Mesenchymal stem cell (in vitro differentiated cells and primary cell): ENCODE measurements at regions not wholly inside any gene's neighbourhood (a gene's known extent, or its start where the extent isn't known, plus 50 kb on each side); places are given as distances from the start of the nearest gene placed in this dataset.
"Not testable (repeated sequence)": the region's sequence is repeated elsewhere in the genome, so short reads cannot be mapped to it uniquely, and the experiment has no call there.

ENCODE experiments used
- DNase-seq: peaks from one replicate; pipeline ENCODE4 v3.0.0-alpha.2; 2013
- H2AFZ ChIP-seq: one replicate; pipeline ENCODE4 v1.6.1; 2013; ENCODE audit warnings: low read depth, mild to moderate bottlenecking, control low read depth, inconsistent platforms, low read length, moderate library complexity
- H2AK5ac ChIP-seq: 2 replicates; pipeline ENCODE4 v1.6.1; 2013; ENCODE audit warnings: low read length, moderate library complexity, mild to moderate bottlenecking, inconsistent platforms; ENCODE audit not compliant: severe bottlenecking
- H2BK120ac ChIP-seq: one replicate; pipeline ENCODE4 v1.6.1; 2013; ENCODE audit warnings: low read depth, mild to moderate bottlenecking, inconsistent platforms, low read length, moderate library complexity
- H2BK12ac ChIP-seq, 2 experiments: one replicate each; pipeline ENCODE4 v1.6.1; 2013; ENCODE audit warnings: inconsistent platforms in 2 of 2, low read length in 2 of 2, mild to moderate bottlenecking in 2 of 2, moderate library complexity in 2 of 2, control low read depth in 1 of 2
- H2BK15ac ChIP-seq: one replicate; pipeline ENCODE4 v1.6.1; 2013; ENCODE audit warnings: mild to moderate bottlenecking, low read depth, inconsistent platforms; ENCODE audit not compliant: poor library complexity, severe bottlenecking
- H2BK5ac ChIP-seq: 2 replicates; pipeline ENCODE4 v1.6.1; 2013; ENCODE audit warnings: low read depth, mild to moderate bottlenecking, low read length, control low read depth, inconsistent platforms; ENCODE audit not compliant: poor library complexity, severe bottlenecking
- H3K14ac ChIP-seq, 2 experiments: one replicate each; pipeline ENCODE4 v1.6.1; 2013; ENCODE audit warnings: inconsistent platforms in 2 of 2, low read length in 2 of 2, control low read depth in 1 of 2, mild to moderate bottlenecking in 1 of 2, moderate library complexity in 1 of 2
- H3K18ac ChIP-seq, 2 experiments: one replicate each; pipeline ENCODE4 v1.6.1; 2013; ENCODE audit warnings: inconsistent platforms in 2 of 2, low read length in 2 of 2, control low read depth in 1 of 2, low read depth in 1 of 2, mild to moderate bottlenecking in 1 of 2
- H3K23ac ChIP-seq, 2 experiments: one replicate each; pipeline ENCODE4 v1.6.1; 2013; ENCODE audit warnings: inconsistent platforms in 2 of 2, low read length in 2 of 2, mild to moderate bottlenecking in 2 of 2, moderate library complexity in 2 of 2, control low read depth in 1 of 2
- H3K27ac ChIP-seq: 2 replicates; pipeline ENCODE4 v1.5.1; 2013; ENCODE audit warnings: mild to moderate bottlenecking, moderate library complexity, low read length, control low read depth, inconsistent platforms; ENCODE audit not compliant: poor library complexity, severe bottlenecking
- H3K27me3 ChIP-seq, 2 experiments: 2 replicates each; pipeline versions ENCODE4 v1.6.1 to v1.7.0; 2013; ENCODE audit warnings: low read length in 2 of 2, mild to moderate bottlenecking in 2 of 2, moderate library complexity in 2 of 2, control low read depth in 1 of 2, inconsistent platforms in 1 of 2; ENCODE audit not compliant: control insufficient read depth in 1 of 2, insufficient read depth in 1 of 2
- H3K36me3 ChIP-seq, 2 experiments: 2 replicates each; pipeline versions ENCODE4 v1.6.1 to v1.7.0; 2013; ENCODE audit warnings: low read length in 2 of 2, control low read depth in 1 of 2, inconsistent platforms in 1 of 2, low read depth in 1 of 2, mild to moderate bottlenecking in 1 of 2; ENCODE audit not compliant: insufficient read depth in 2 of 2, control insufficient read depth in 1 of 2
- H3K4ac ChIP-seq, 2 experiments: one replicate each; pipeline ENCODE4 v1.6.1; 2013; ENCODE audit warnings: inconsistent platforms in 2 of 2, low read length in 2 of 2, mild to moderate bottlenecking in 2 of 2, moderate library complexity in 2 of 2, control low read depth in 1 of 2, low read depth in 1 of 2
- H3K4me1 ChIP-seq: 2 replicates; pipeline ENCODE4 v1.6.1; 2013; ENCODE audit warnings: low read depth, low read length, control low read depth; ENCODE audit not compliant: control insufficient read depth, insufficient read depth
- H3K4me2 ChIP-seq: 2 replicates; pipeline ENCODE4 v1.6.1; 2013; ENCODE audit warnings: low read length, mild to moderate bottlenecking, inconsistent platforms; ENCODE audit not compliant: poor library complexity, severe bottlenecking
- H3K4me3 ChIP-seq, 2 experiments: 2 replicates each; pipeline versions ENCODE4 v1.5.1 to v1.7.0; 2013; ENCODE audit warnings: low read length in 2 of 2, mild to moderate bottlenecking in 2 of 2, control low read depth in 1 of 2, low read depth in 1 of 2; ENCODE audit not compliant: insufficient read depth in 1 of 2
- H3K79me1 ChIP-seq: replicated peaks from 2 replicates; pipeline ENCODE4 v1.6.1; 2013; ENCODE audit warnings: mild to moderate bottlenecking, control low read depth, low read length, inconsistent platforms; ENCODE audit not compliant: poor library complexity, severe bottlenecking
- H3K9ac ChIP-seq: 2 replicates; pipeline ENCODE4 v1.7.0; 2013; ENCODE audit warnings: mild to moderate bottlenecking, low read length, moderate library complexity
- H3K9me3 ChIP-seq: 2 replicates; pipeline ENCODE4 v1.7.0; 2013; ENCODE audit warnings: mild to moderate bottlenecking, low read length; ENCODE audit not compliant: control insufficient read depth
- H4K8ac ChIP-seq: one replicate; pipeline ENCODE4 v1.6.1; 2013; ENCODE audit warnings: inconsistent platforms, mild to moderate bottlenecking, low read length, moderate library complexity
- H4K91ac ChIP-seq: one replicate; pipeline ENCODE4 v1.6.1; 2013; ENCODE audit warnings: mild to moderate bottlenecking, low read length, inconsistent platforms
- WGBS: methylation state at CpG from one replicate; pipeline ENCODE4 v1.1.7; 2013; ENCODE audit warnings: mixed read lengths; 5-methylcytosine and 5-hydroxymethylcytosine counted together

DNA sequence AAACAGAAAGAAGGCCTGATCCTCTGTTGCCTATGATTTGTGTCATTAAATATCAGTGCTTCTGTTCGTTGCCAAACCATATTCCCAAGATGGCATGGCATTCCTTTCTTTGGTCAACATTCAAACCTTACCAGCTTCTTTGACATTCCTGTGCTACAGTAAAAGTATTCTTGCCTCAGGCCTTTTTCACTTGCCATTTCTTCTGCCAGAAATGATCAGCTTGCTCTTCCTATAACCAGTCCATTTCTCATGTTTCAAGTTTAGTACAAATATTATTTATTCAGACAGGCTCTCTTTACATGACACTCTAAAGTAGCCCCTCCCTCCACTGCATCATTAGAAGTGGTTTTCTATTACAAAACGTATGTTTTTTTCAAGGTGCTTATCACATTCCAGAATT lies 278.3 kb downstream of the KCNJ2 start:
- Histone ChIP-seq H3K4ac (no peak overlapping the region), H3K18ac (no peak overlapping the region)
- WGBS, result 80% methylated on average over 1 of the region's 2 CpGs

DNA sequence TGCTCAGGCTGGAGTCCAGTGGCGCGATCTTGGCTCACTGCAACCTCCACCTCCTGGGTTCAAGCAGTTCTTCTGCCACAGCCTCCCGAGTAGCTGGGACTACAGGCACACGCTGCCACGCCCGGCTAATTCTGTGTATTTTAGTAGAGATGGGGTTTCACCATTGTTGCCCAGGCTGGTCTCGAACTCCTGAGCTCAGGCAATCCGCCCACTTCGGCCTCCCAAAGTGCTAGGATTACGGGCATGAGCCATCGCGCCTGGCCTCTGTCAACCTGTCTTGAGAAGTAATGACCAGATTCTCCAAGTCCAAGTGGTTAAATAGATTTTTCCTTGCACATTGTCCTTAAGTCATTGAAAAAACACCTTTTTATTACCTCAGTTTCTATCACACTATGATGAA lies 283.7 kb downstream of the KCNJ2 start:
- not testable (repeated sequence) for H3K36me3 ChIP-seq, H4K8ac ChIP-seq, H3K4ac ChIP-seq, H3K4me1 ChIP-seq, H4K91ac ChIP-seq, H2BK120ac ChIP-seq, H2AFZ ChIP-seq, H2BK5ac ChIP-seq, H3K9ac ChIP-seq, H3K4me3 ChIP-seq, H2BK15ac ChIP-seq, H3K79me1 ChIP-seq, H3K18ac ChIP-seq, H3K27me3 ChIP-seq, H2BK12ac ChIP-seq, H3K23ac ChIP-seq, DNase-seq, H3K27ac ChIP-seq, H3K4me2 ChIP-seq, H3K14ac ChIP-seq, H2AK5ac ChIP-seq, H3K9me3 ChIP-seq
- 97% methylated on average over 12 of the region's 12 CpGs for WGBS

More for the DNA sequence above, 278.3 kb downstream of the KCNJ2 start:
- H2AFZ ChIP-seq, result no peak overlapping the region
- H3K4me1 ChIP-seq, result no peaks in the 10 kb centered on the region
- no peak overlapping the region for H3K14ac ChIP-seq
- no peak overlapping the region for H3K27ac ChIP-seq
- H2BK15ac ChIP-seq, result no peak overlapping the region
- H2BK12ac ChIP-seq, result no peak overlapping the region
- no peak overlapping the region for H3K9ac ChIP-seq
- H3K23ac ChIP-seq, result no peak overlapping the region
- H2BK120ac ChIP-seq, result no peak overlapping the region
- H3K27me3 ChIP-seq, result no peaks in the 10 kb centered on the region
- H3K4me3 ChIP-seq, result no peak overlapping the region
- H3K9me3 ChIP-seq, result peaks cover 3% of the 10 kb centered on the region
- no peak overlapping the region for H4K8ac ChIP-seq
- no peak for DNase-seq
- H4K91ac ChIP-seq, result no peak overlapping the region
- H2AK5ac ChIP-seq, result no peak overlapping the region
- no peak overlapping the region for H2BK5ac ChIP-seq
- no peak overlapping the region for H3K4me2 ChIP-seq
- no peaks in the 10 kb centered on the region for H3K36me3 ChIP-seq
- H3K79me1 ChIP-seq, result no peaks in the 10 kb centered on the region

DNA sequence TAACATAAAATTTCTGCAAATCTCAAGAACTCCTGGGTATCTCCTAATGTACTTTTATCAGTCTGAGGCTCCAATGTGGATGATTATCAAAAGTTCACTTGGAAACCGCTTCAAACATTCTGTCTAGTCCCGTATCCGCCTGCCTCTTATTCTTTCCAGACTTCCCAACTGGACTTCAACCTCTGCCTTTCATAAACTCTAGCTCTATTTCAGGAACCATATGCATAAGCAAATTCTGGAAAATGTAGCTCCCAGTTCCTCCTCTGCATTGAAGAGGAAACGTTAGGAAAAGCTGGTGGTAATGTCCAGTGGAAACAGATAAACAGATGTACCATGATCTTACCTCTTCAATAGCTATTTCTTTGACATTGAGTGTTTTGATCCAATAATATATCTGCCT lies 285.0 kb downstream of the KCNJ2 start:
- Histone ChIP-seq H3K9me3 (peaks cover 8% of the 10 kb centered on the region), H2BK120ac (no peak overlapping the region), H4K91ac (no peak overlapping the region), H4K8ac (no peak overlapping the region), H2AK5ac (no peak overlapping the region), H2BK15ac (no peak overlapping the region), H2BK5ac (no peak overlapping the region), H3K14ac (no peak overlapping the region), H3K9ac (no peak overlapping the region), H3K4me2 (no peak overlapping the region), H3K4me3 (no peak overlapping the region), H3K79me1 (no peaks in the 10 kb centered on the region), H2AFZ (no peak overlapping the region), H2BK12ac (no peak overlapping the region), H3K36me3 (no peaks in the 10 kb centered on the region), H3K4ac (no peak overlapping the region), H3K23ac (no peak overlapping the region), H3K27ac (no peak overlapping the region), H3K4me1 (no peaks in the 10 kb centered on the region), H3K18ac (no peak overlapping the region), H3K27me3 (no peaks in the 10 kb centered on the region)
- no peak for DNase-seq
- WGBS, result 87% methylated on average over 4 of the region's 4 CpGs

DNA sequence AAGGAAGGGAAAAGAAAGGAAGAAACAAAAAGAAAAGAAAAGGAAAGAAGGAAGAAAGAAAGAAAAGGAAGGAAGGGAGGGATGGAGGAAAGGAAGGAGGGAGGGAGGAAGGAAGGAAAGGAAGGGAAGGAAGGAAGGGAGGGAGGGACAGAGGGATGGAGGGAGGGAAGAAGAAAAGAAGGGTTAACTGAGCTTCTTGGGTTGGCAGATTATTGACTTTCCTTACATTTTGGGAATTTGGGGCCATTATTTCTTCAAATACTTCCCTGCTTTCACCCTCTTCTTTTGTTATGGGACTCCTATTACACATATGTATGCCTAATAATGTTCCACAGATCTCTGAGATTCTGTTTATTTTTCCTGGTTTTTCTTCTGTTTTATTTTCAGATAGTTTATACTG lies 285.6 kb downstream of the KCNJ2 start:
- no peak overlapping the region for H3K27ac ChIP-seq

More for the DNA sequence above, 285.6 kb downstream of the KCNJ2 start:
- Histone ChIP-seq H3K23ac (no peak overlapping the region), H2BK5ac (no peak overlapping the region), H3K4me1 (no peaks in the 10 kb centered on the region), H3K9ac (no peak overlapping the region), H3K18ac (no peak overlapping the region), H3K9me3 (peaks cover 8% of the 10 kb centered on the region), H2BK120ac (no peak overlapping the region), H2BK12ac (no peak overlapping the region), H3K4ac (no peak overlapping the region), H3K27me3 (no peaks in the 10 kb centered on the region), H3K36me3 (no peaks in the 10 kb centered on the region), H2AK5ac (no peak overlapping the region), H2AFZ (no peak overlapping the region), H3K4me3 (no peak overlapping the region), H4K8ac (no peak overlapping the region), H3K14ac (no peak overlapping the region), H3K4me2 (no peak overlapping the region), H3K79me1 (no peaks in the 10 kb centered on the region), H4K91ac (no peak overlapping the region), H2BK15ac (no peak overlapping the region)
- DNase-seq, result no peak
